Panc1 (cell line): ENCODE measurements at regions not wholly inside any gene's neighbourhood (a gene's known extent, or its start where the extent isn't known, plus 50 kb on each side); places are given as distances from the start of the nearest gene placed in this dataset.

Experiments used
- POLR2AphosphoS5 ChIP-seq: IDR thresholded peaks from 2 replicates; pipeline ENCODE4 v1.6.1; 2012; ENCODE audit warnings: mild to moderate bottlenecking, low read depth, low read length, moderate library complexity
- REST ChIP-seq, 2 experiments: IDR thresholded peaks; 2 replicates each; pipeline ENCODE4 v1.6.1; 2011 to 2012; ENCODE audit warnings: low read depth in 2 of 2, control low read depth in 1 of 2, low read length in 1 of 2, mild to moderate bottlenecking in 1 of 2, moderate library complexity in 1 of 2; ENCODE audit not compliant: insufficient read depth in 1 of 2
- SIN3A ChIP-seq: IDR thresholded peaks from 2 replicates; pipeline ENCODE4 v1.6.1; 2012; ENCODE audit warnings: low read depth, mild to moderate bottlenecking, low read length, moderate library complexity, borderline replicate concordance; ENCODE audit not compliant: insufficient read depth

GRCh38 chr17:72404872-72405271 is 284.1 kb downstream of the SOX9 start:
- no peak for TF ChIP-seq SIN3A
- TF ChIP-seq POLR2AphosphoS5, result no peak
- no peak for TF ChIP-seq REST (IDR thresholded peaks at IDR 0.05; ENCODE audit: insufficient read depth in 1 of 2, low read depth in 2 of 2, low read length in 1 of 2)
